ENCODE measurements at regions not wholly inside any gene's neighbourhood (a gene's known extent, or its start where the extent isn't known, plus 50 kb on each side); places are given as distances from the start of the nearest gene placed in this dataset.

DNA sequence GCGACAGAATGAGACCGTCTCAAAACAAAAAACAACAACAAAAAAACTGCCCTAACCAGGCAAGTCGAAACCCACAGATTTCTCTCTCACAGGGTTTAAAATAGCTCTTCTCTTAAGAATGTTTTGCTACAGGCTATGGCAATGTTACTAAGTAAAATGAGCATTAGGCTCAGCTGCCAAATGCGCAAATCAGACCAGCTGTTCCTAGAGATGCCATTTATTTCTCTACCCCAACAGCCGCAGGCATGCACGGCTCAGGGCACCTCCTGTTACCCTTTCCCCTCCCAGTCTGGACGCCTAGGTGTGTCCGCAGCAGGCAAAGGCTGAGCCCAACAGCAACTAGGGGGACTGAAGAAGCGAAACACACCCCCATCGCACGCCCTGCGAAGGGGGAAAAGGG lies 168.3 kb upstream of the MBL2 start:
- no peak overlapping the region for H3K27ac Mint-ChIP-seq (ENCODE audit: low read depth, unreplicated experiment)
- no peaks in the 10 kb centered on the region for H3K27me3 Mint-ChIP-seq (ENCODE audit: insufficient read depth, unreplicated experiment)
- no peak overlapping the region for H3K4me3 Mint-ChIP-seq (ENCODE audit: unreplicated experiment)
- BruUV-seq (replicated peaks) = no TSS peak
- peaks cover 6% of the 10 kb centered on the region for H3K36me3 Mint-ChIP-seq (ENCODE audit: insufficient read depth, unreplicated experiment)
- H3K9me3 Mint-ChIP-seq (ENCODE audit: unreplicated experiment) = no peaks in the 10 kb centered on the region
- intact Hi-C loops (cut with micrococcal nuclease) = no loop called here
- TF ChIP-seq, protein P1, sequence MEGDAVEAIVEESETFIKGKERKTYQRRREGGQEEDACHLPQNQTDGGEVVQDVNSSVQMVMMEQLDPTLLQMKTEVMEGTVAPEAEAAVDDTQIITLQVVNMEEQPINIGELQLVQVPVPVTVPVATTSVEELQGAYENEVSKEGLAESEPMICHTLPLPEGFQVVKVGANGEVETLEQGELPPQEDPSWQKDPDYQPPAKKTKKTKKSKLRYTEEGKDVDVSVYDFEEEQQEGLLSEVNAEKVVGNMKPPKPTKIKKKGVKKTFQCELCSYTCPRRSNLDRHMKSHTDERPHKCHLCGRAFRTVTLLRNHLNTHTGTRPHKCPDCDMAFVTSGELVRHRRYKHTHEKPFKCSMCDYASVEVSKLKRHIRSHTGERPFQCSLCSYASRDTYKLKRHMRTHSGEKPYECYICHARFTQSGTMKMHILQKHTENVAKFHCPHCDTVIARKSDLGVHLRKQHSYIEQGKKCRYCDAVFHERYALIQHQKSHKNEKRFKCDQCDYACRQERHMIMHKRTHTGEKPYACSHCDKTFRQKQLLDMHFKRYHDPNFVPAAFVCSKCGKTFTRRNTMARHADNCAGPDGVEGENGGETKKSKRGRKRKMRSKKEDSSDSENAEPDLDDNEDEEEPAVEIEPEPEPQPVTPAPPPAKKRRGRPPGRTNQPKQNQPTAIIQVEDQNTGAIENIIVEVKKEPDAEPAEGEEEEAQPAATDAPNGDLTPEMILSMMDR (IDR thresholded peaks at IDR 0.05; ENCODE audit: unreplicated experiment) = no peak
- POLR2A ChIA-PET = no interaction called here
- CTCF ChIA-PET = interaction anchor here (0.6 kb wide), 1 partner anchor 239 kb away, joined by 3 read pairs; no protein-coding TSS in a partner anchor
- DNase-seq (ENCODE audit: unreplicated experiment) = no peak
- no peaks in the 10 kb centered on the region for H3K4me1 Mint-ChIP-seq (ENCODE audit: insufficient read depth, unreplicated experiment)

DNA sequence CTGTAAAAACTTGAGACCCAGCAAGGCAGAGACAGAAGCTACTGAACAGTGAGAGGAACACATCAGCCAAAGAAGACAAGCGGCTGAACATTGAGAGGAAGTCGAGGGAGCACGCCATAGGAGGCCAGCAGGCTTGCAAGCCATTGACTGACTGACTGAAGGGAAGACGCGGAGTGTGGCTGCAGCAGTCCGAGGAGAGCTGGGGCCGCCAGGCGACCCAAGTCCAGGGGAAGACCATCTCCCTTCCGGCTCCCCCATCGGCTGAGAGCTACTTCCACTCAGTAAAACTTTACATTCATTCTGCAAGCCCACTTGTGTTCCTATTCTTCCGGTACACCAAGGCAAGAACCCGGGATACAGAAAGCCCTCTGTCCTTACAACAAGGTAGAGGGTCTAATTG lies 167.3 kb upstream of the MBL2 start:
- intact Hi-C loops (cut with micrococcal nuclease) = no loop called here
- ChIA-PET CTCF (no interaction called here), POLR2A (no interaction called here)
- Mint-ChIP-seq H3K4me3 (ENCODE audit: unreplicated experiment) (no peak overlapping the region), H3K9me3 (ENCODE audit: unreplicated experiment) (no peaks in the 10 kb centered on the region), H3K36me3 (ENCODE audit: insufficient read depth, unreplicated experiment) (peaks cover 6% of the 10 kb centered on the region), H3K27me3 (ENCODE audit: insufficient read depth, unreplicated experiment) (no peaks in the 10 kb centered on the region), H3K4me1 (ENCODE audit: insufficient read depth, unreplicated experiment) (no peaks in the 10 kb centered on the region), H3K27ac (ENCODE audit: low read depth, unreplicated experiment) (no peak overlapping the region)
- TF ChIP-seq, protein P1 (IDR thresholded peaks at IDR 0.05; ENCODE audit: unreplicated experiment) = no peak
- no TSS peak for BruUV-seq (replicated peaks)
- no peak for DNase-seq (ENCODE audit: unreplicated experiment)

DNA sequence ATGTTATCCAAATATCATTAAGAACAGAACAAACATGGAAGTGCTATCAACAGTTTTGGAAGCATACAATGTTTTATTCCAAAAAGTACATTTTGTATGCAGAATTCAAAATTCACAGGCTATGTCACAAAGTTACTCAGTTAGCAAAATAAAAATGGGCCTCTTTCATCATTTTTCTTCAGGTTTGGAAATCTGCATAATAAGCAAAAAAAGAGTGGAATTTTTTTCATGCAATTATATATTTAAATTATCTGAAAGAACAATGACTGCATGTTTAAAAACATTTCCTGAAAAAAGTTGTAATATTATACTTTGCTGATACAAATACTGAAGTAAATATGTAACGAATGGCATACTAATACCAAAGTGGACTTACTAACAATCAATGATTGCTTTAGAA lies 161.2 kb upstream of the MBL2 start:
- H3K4me3 Mint-ChIP-seq (ENCODE audit: unreplicated experiment) = no peak overlapping the region
- no peak overlapping the region for H3K27ac Mint-ChIP-seq (ENCODE audit: low read depth, unreplicated experiment)
- CTCF ChIA-PET = interaction anchor here (0.7 kb wide), 1 partner anchor 238 kb away, joined by 3 read pairs; no protein-coding TSS in a partner anchor
- TF ChIP-seq, protein P1 (IDR thresholded peaks at IDR 0.05; ENCODE audit: unreplicated experiment) = no peak
- no peaks in the 10 kb centered on the region for H3K9me3 Mint-ChIP-seq (ENCODE audit: unreplicated experiment)
- H3K27me3 Mint-ChIP-seq (ENCODE audit: insufficient read depth, unreplicated experiment) = no peaks in the 10 kb centered on the region
- H3K36me3 Mint-ChIP-seq (ENCODE audit: insufficient read depth, unreplicated experiment) = no peaks in the 10 kb centered on the region
- no peaks in the 10 kb centered on the region for H3K4me1 Mint-ChIP-seq (ENCODE audit: insufficient read depth, unreplicated experiment)
- POLR2A ChIA-PET = no interaction called here
- intact Hi-C loops (cut with micrococcal nuclease) = no loop called here
- no peak for DNase-seq (ENCODE audit: unreplicated experiment)
- no TSS peak for BruUV-seq (replicated peaks)

DNA sequence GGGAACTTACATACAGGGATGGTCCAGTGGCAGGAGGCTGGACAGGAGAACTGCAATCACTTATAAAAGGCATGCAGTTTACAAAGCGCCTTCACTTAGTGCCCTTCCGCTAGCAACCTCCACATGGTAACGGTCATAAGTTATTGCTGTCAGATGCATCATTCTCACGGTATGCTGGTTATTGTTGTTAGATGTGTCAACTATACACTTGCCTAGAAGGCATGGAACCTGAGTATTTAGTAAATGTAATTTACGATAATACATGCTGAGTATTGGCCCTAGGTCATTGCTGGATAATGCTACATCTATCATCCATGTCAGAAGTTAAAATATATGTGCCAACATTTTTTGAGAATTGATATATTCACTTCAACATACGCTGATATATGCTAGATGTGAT lies 155.1 kb upstream of the MBL2 start:
- CTCF ChIA-PET = no interaction called here
- DNase-seq (ENCODE audit: unreplicated experiment) = no peak

More for the DNA sequence above, 155.1 kb upstream of the MBL2 start:
- Mint-ChIP-seq H3K27ac (ENCODE audit: low read depth, unreplicated experiment) (no peak overlapping the region), H3K4me3 (ENCODE audit: unreplicated experiment) (no peak overlapping the region), H3K9me3 (ENCODE audit: unreplicated experiment) (no peaks in the 10 kb centered on the region), H3K36me3 (ENCODE audit: insufficient read depth, unreplicated experiment) (no peaks in the 10 kb centered on the region), H3K4me1 (ENCODE audit: insufficient read depth, unreplicated experiment) (no peaks in the 10 kb centered on the region), H3K27me3 (ENCODE audit: insufficient read depth, unreplicated experiment) (no peaks in the 10 kb centered on the region)
- BruUV-seq (replicated peaks) = no TSS peak
- TF ChIP-seq, protein P1 (IDR thresholded peaks at IDR 0.05; ENCODE audit: unreplicated experiment) = no peak
- POLR2A ChIA-PET = no interaction called here
- intact Hi-C loops (cut with micrococcal nuclease) = no loop called here
